Small intestine (tissue), 7 donors: ENCODE measurements at regions not wholly inside any gene's neighbourhood (a gene's known extent, or its start where the extent isn't known, plus 50 kb on each side); places are given as distances from the start of the nearest gene placed in this dataset.
A peak's percentile ranks its signal among the peaks of the same experiment; 100 is the strongest.
"Not testable (repeated sequence)": the region's sequence is repeated elsewhere in the genome, so short reads cannot be mapped to it uniquely, and the experiment has no call there.

Experiments
- DNase-seq, 2 donors: peaks; one replicate each; pipeline versions ENCODE4 v3.0.0 to v3.0.0-alpha.2; 2013
- FAIRE-seq: peaks from 2 replicates; lab custom pipeline; 2012; peaks lifted over from hg19 to GRCh38; lab: Jason Lieb, UNC
- H3K27ac ChIP-seq, 3 donors: one replicate each; pipeline ENCODE4 v1.5.1; 2013; ENCODE audit warnings: low read length in 2 of 3, mild to moderate bottlenecking in 2 of 3, control low read depth in 1 of 3, inconsistent platforms in 1 of 3, low read depth in 1 of 3, moderate library complexity in 1 of 3
- H3K27me3 ChIP-seq, 3 donors: one replicate each; pipeline ENCODE4 v1.6.1; 2013; ENCODE audit warnings: low read length in 3 of 3, inconsistent platforms in 1 of 3; ENCODE audit not compliant: control insufficient read depth in 3 of 3, insufficient read depth in 3 of 3
- H3K36me3 ChIP-seq, 3 donors: one replicate each; pipeline ENCODE4 v1.6.1; 2013; ENCODE audit warnings: low read length in 3 of 3, inconsistent platforms in 1 of 3, low read depth in 1 of 3, mild to moderate bottlenecking in 1 of 3, moderate library complexity in 1 of 3; ENCODE audit not compliant: control insufficient read depth in 3 of 3, insufficient read depth in 2 of 3
- H3K4me1 ChIP-seq, 3 donors: one replicate each; pipeline ENCODE4 v1.6.1; 2013; ENCODE audit warnings: low read length in 2 of 3, inconsistent platforms in 1 of 3, low read depth in 1 of 3, mild to moderate bottlenecking in 1 of 3, moderate library complexity in 1 of 3; ENCODE audit not compliant: control insufficient read depth in 3 of 3, insufficient read depth in 2 of 3
- H3K4me3 ChIP-seq, 3 donors: one replicate each; pipeline ENCODE4 v1.5.1; 2013; ENCODE audit warnings: low read length in 3 of 3, control low read depth in 1 of 3, inconsistent platforms in 1 of 3, low read depth in 1 of 3, mild to moderate bottlenecking in 1 of 3, moderate library complexity in 1 of 3
- H3K9me3 ChIP-seq, 2 donors: one replicate each; pipeline ENCODE4 v1.6.1; 2013; ENCODE audit warnings: low read depth in 1 of 2, low read length in 1 of 2; ENCODE audit not compliant: control insufficient read depth in 2 of 2, insufficient read depth in 1 of 2
- WGBS, 3 donors: extraction: QIAGEN DNeasy Blood & Tissue Kit; methylation state at CpG; one replicate each; pipeline ENCODE4 v1.1.7; 2013; 5-methylcytosine and 5-hydroxymethylcytosine counted together
- donor health status: healthy with polysubstance abuse.
- donor health status: control.
- donor health status: control.
- donor health status: Bipolar disorder and iron deficiency.
- donor health status: healthy.

DNA sequence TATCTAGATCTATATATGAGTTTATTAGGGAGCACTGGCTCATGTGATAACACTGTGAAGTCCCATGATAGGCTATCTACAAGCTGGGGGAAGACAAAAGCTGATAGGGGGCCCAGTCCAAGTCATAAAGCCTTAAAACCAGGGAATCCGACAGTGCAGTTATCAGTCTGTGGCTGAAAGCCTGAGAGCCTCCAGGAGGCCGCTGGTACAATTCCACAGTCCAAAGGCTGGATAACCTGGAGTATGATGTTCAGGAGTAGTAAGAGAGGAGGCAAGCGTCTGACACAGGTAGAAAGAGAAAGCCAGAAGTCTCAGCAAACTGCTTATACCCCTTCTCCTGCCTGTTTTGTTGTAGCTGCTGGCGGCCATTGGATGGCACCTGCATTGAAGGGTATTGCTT is 177.6 kb upstream of the SPRY1 start:
- H3K27ac ChIP-seq: peak overlapping the region in 1 of 3 donors; percentile 52
- peak overlapping the region in 1 of 3 donors; percentile 9 for H3K4me3 ChIP-seq
- WGBS, 3 donors: 92 to 95% (median 93%) methylated on average over 4 of the region's 4 CpGs
- no peak for FAIRE-seq
- DNase-seq: peak in 1 of 2 donors; percentile 70
- no peaks in the 10 kb centered on the region for H3K9me3 ChIP-seq
- H3K4me1 ChIP-seq: peaks cover 0 to 5% (median 0%) of the 10 kb centered on the region in 3 donors
- H3K36me3 ChIP-seq: no peaks in the 10 kb centered on the region
- H3K27me3 ChIP-seq: no peaks in the 10 kb centered on the region

DNA sequence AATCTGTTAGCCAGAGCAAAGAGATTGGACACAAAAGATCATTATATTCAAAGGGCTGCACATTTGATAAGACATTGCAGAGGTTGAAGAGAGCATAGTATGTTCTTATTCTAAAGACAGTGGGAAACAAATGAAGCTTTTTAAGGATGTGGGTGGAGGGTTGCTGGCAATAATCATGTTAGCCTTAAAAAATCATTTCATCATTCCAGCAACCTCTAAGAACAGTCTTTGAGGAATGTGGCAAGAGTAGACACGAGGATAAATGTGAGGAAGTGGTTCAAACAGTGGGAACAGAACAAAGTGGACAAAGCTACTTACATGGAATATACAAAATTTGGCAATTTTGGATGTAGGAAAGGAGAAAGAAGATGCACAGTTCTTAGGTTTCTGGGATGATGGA is 167.3 kb upstream of the SPRY1 start:
- DNase-seq (no peak), FAIRE-seq (no peak)
- no peaks in the 10 kb centered on the region for H3K4me1 ChIP-seq
- no peaks in the 10 kb centered on the region for H3K27me3 ChIP-seq
- no peak overlapping the region for H3K4me3 ChIP-seq
- H3K9me3 ChIP-seq: no peaks in the 10 kb centered on the region
- no peaks in the 10 kb centered on the region for H3K36me3 ChIP-seq
- WGBS, 3 donors: 78 to 92% (median 89%) methylated on average over 1 of the region's 1 CpG
- no peak overlapping the region for H3K27ac ChIP-seq

- no peaks in the 10 kb centered on the region for H3K4me1 ChIP-seq
- FAIRE-seq (no peak), DNase-seq (no peak)
- no peaks in the 10 kb centered on the region for H3K27me3 ChIP-seq
- H3K4me3 ChIP-seq: no peak overlapping the region
- H3K9me3 ChIP-seq: no peaks in the 10 kb centered on the region
- no peaks in the 10 kb centered on the region for H3K36me3 ChIP-seq
- 85 to 95% (median 92%) methylated on average over 2 of the region's 2 CpGs for WGBS, 3 donors
- no peak overlapping the region for H3K27ac ChIP-seq
These were observed 166.5 kb upstream of the SPRY1 start for GRCh38 chr4:123230061-123230460.

DNA sequence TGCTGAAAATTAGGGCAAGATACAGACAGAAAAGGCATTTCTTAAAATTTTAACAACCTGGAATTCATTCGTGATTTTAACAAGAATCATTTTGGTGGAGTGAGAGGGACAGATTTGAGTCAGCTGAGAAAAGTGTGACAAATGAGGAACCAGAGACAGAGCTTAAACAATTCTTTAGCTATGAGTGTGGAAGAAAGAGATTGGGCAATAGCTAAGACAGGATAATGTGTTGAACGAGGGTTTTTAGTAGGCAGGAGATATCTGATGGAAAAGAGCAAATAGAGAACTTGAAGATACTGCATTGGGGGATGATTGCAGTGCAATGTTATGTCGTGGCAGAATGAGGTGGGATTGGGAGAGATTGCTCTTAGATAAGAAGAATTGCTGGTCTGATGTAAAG is 164.2 kb upstream of the SPRY1 start:
- H3K4me3 ChIP-seq: no peak overlapping the region
- H3K9me3 ChIP-seq: no peaks in the 10 kb centered on the region
- H3K36me3 ChIP-seq: no peaks in the 10 kb centered on the region
- 47 to 70% (median 62%) methylated on average over 3 of the region's 3 CpGs for WGBS, 3 donors
- no peaks in the 10 kb centered on the region for H3K4me1 ChIP-seq
- H3K27ac ChIP-seq: no peak overlapping the region
- no peaks in the 10 kb centered on the region for H3K27me3 ChIP-seq
- DNase-seq (no peak), FAIRE-seq (no peak)

GRCh38 chr4:123233136-123233768 is 163.3 kb upstream of the SPRY1 start:
- DNase-seq (no peak), FAIRE-seq (no peak)
- peaks cover 0 to 3% (median 0%) of the 10 kb centered on the region in 3 donors for H3K36me3 ChIP-seq
- H3K9me3 ChIP-seq: peaks cover 0 to 7% of the 10 kb centered on the region in 2 donors
- H3K4me1 ChIP-seq: no peaks in the 10 kb centered on the region
- WGBS, 3 donors: 72 to 94% (median 92%) methylated on average over 4 of the region's 4 CpGs
- H3K27ac ChIP-seq: no peak overlapping the region
- no peak overlapping the region for H3K4me3 ChIP-seq
- H3K27me3 ChIP-seq: no peaks in the 10 kb centered on the region

DNA sequence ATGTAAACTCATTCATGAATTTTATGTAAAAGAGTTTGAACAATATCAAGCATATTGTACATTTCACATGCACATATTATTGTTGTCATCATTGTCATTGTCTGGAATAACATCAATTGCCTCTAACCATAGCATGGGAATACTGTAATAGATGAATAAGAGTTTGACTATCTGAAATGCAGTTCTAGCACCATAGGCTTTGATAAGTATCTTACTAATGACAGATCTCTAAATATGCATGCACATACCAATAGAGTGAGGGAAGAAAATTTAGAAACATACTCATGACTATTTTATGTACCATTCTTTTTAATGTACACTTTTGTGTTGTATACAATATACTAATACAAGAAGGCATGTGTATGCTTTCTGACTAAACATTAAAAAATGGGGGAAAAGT is 161.6 kb upstream of the SPRY1 start:
- Histone ChIP-seq H3K27ac (no peak overlapping the region), H3K4me3 (no peak overlapping the region), H3K27me3 (no peaks in the 10 kb centered on the region), H3K36me3 (peaks cover 0 to 4% (median 0%) of the 10 kb centered on the region in 3 donors), H3K9me3 (peaks cover 0 to 9% of the 10 kb centered on the region in 2 donors), H3K4me1 (no peaks in the 10 kb centered on the region)
- FAIRE-seq (no peak), DNase-seq (no peak)

- 82 to 92% (median 86%) methylated on average over 2 of the region's 2 CpGs for WGBS, 3 donors
- FAIRE-seq: no peak
These were observed 161.2 kb upstream of the SPRY1 start for GRCh38 chr4:123235431-123235830.

GRCh38 chr4:123236606-123237005 is 160.0 kb upstream of the SPRY1 start:
- no peaks in the 10 kb centered on the region for H3K27me3 ChIP-seq
- no peaks in the 10 kb centered on the region for H3K4me1 ChIP-seq
- H3K4me3 ChIP-seq: no peak overlapping the region
- H3K36me3 ChIP-seq: peaks cover 0 to 4% (median 0%) of the 10 kb centered on the region in 3 donors
- FAIRE-seq (no peak), DNase-seq (no peak)
- whole genome bisulfite sequencing, 3 donors: 79 to 81% (median 80%) methylated on average over 2 of the region's 2 CpGs
- peaks cover 0 to 9% of the 10 kb centered on the region in 2 donors for H3K9me3 ChIP-seq
- no peak overlapping the region for H3K27ac ChIP-seq

More at GRCh38 chr4:123235431-123235830, 161.2 kb upstream of the SPRY1 start:
- Histone ChIP-seq H3K9me3 (peaks cover 0 to 9% of the 10 kb centered on the region in 2 donors), H3K36me3 (peaks cover 0 to 4% (median 0%) of the 10 kb centered on the region in 3 donors), H3K4me3 (no peak overlapping the region), H3K27me3 (no peaks in the 10 kb centered on the region), H3K27ac (no peak overlapping the region), H3K4me1 (no peaks in the 10 kb centered on the region)
- DNase-seq: no peak

DNA sequence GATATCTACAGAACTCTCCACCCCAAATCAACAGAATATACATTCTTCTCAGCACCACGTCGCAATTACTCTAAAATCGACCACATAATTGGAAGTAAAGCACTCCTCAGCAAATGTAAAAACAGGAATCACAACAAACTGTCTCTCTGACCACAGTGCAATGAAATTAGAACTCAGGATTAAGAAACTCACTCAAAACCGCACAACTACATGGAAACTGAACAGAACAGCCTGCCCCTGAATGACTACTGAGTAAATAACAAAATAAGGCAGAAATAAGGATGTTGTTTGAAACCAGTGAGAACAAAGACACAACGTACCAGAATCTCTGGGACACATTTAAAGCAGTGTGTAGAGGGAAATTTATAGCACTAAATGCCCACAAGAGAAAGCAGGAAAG is 156.3 kb upstream of the SPRY1 start:
- not testable (repeated sequence) for DNase-seq, H3K9me3 ChIP-seq, FAIRE-seq, H3K27me3 ChIP-seq, H3K36me3 ChIP-seq, H3K4me3 ChIP-seq, H3K4me1 ChIP-seq, H3K27ac ChIP-seq
- WGBS, 3 donors: 93 to 97% (median 97%) methylated on average over 5 of the region's 5 CpGs
